IMR-90 (cell line): ENCODE measurements at regions not wholly inside any gene's neighbourhood (a gene's known extent, or its start where the extent isn't known, plus 50 kb on each side); places are given as distances from the start of the nearest gene placed in this dataset.

Experiments
- ATAC-seq: fragments of 200-7000 bp; cut with Tn5 transposase; 2 replicates; pipeline ENCODE4 v1.9.1; 2020; ENCODE audit warnings: low read depth, mild to moderate bottlenecking, moderate library complexity
- BruUV-seq: library from RNA; stranded (reverse); fragments of 400-500 nt; replicated peaks from 2 replicates; lab custom pipeline; 2021; lab: Mats Ljungman, UMichigan
- CTCF ChIA-PET: fragments of 300-600 bp; formaldehyde crosslinking; extraction: SDS; loops from one replicate; lab custom pipeline; 2021; ENCODE audit warnings: antibody characterized with exemption; lab: Yijun Ruan, JAX
- POLR2A ChIA-PET: fragments of 300-600 bp; sonication (Branson Sonifier 250); formaldehyde crosslinking; loops from one replicate; lab custom pipeline; 2022; ENCODE audit warnings: antibody characterized with exemption; ENCODE audit not compliant: unreplicated experiment; lab: Charles Lee
- DNase-seq: peaks from one replicate; pipeline ENCODE4 v3.0.0; 2013
- H2AFZ ChIP-seq: replicated peaks from 2 replicates; pipeline ENCODE3; 2013; ENCODE audit warnings: low read length, mild to moderate bottlenecking; ENCODE audit not compliant: poor library complexity
- H2AK5ac ChIP-seq: 2 replicates; pipeline ENCODE4 v1.6.1; 2013; ENCODE audit warnings: low read depth, low read length, inconsistent platforms
- H2AK9ac ChIP-seq: replicated peaks from 2 replicates; pipeline ENCODE3; 2013; ENCODE audit warnings: mild to moderate bottlenecking, low read depth, low read length, moderate library complexity; ENCODE audit not compliant: poor library complexity
- H2BK120ac ChIP-seq: 2 replicates; pipeline ENCODE4 v1.6.1; 2013; ENCODE audit warnings: low read depth, low read length, inconsistent platforms
- H2BK15ac ChIP-seq: 3 replicates; pipeline ENCODE4 v1.6.1; 2013; ENCODE audit warnings: low read depth, low read length, inconsistent platforms
- H2BK20ac ChIP-seq: 2 replicates; pipeline ENCODE4 v1.6.1; 2013; ENCODE audit warnings: low read depth, mild to moderate bottlenecking, inconsistent platforms, low read length, moderate library complexity
- H2BK5ac ChIP-seq: 2 replicates; pipeline ENCODE4 v1.6.1; 2013; ENCODE audit warnings: mild to moderate bottlenecking, low read depth, low read length, inconsistent platforms; ENCODE audit not compliant: poor library complexity, severe bottlenecking
- H3K14ac ChIP-seq: replicated peaks from 2 replicates; pipeline ENCODE4 v1.6.1; 2013; ENCODE audit warnings: low read depth, low read length, inconsistent platforms
- H3K18ac ChIP-seq: 2 replicates; pipeline ENCODE4 v1.6.1; 2013; ENCODE audit warnings: low read depth, low read length, control low read depth
- H3K23ac ChIP-seq: 2 replicates; pipeline ENCODE4 v1.6.1; 2013; ENCODE audit warnings: low read depth, low read length, inconsistent platforms
- H3K27ac ChIP-seq: 2 replicates; pipeline ENCODE4 v1.5.1; 2013; ENCODE audit warnings: mild to moderate bottlenecking, control low read depth, low read length; ENCODE audit not compliant: insufficient read depth
- H3K27me3 ChIP-seq: 2 replicates; pipeline ENCODE4 v1.6.1; 2013; ENCODE audit warnings: low read length; ENCODE audit not compliant: control insufficient read depth, insufficient read depth
- H3K36me3 ChIP-seq: 2 replicates; pipeline ENCODE4 v1.6.1; 2013; ENCODE audit warnings: low read length, mixed read lengths; ENCODE audit not compliant: control insufficient read depth, insufficient read depth
- H3K4ac ChIP-seq: 2 replicates; pipeline ENCODE4 v1.6.1; 2013; ENCODE audit warnings: low read depth, low read length, inconsistent platforms
- H3K4me1 ChIP-seq: 2 replicates; pipeline ENCODE4 v1.6.1; 2013; ENCODE audit warnings: low read length, mixed read lengths; ENCODE audit not compliant: control insufficient read depth, insufficient read depth
- H3K4me2 ChIP-seq: 2 replicates; pipeline ENCODE4 v1.6.1; 2013; ENCODE audit warnings: low read depth, mild to moderate bottlenecking, control low read depth, low read length, moderate library complexity
- H3K4me3 ChIP-seq: 2 replicates; pipeline ENCODE4 v1.5.1; 2013; ENCODE audit warnings: low read depth, mild to moderate bottlenecking, control low read depth, low read length, moderate library complexity; ENCODE audit not compliant: insufficient read depth
- H3K56ac ChIP-seq: 2 replicates; pipeline ENCODE4 v1.6.1; 2013; ENCODE audit warnings: low read length, inconsistent platforms; ENCODE audit not compliant: insufficient read depth; ENCODE audit errors: extremely low read depth
- H3K79me1 ChIP-seq, 2 experiments: 2 replicates each; pipeline ENCODE4 v1.6.1; 2013; ENCODE audit warnings: low read length in 2 of 2, inconsistent platforms in 1 of 2, low read depth in 1 of 2
- H3K9ac ChIP-seq: 2 replicates; pipeline ENCODE4 v1.6.1; 2013; ENCODE audit warnings: low read depth, low read length, control low read depth
- H3K9me1 ChIP-seq: 2 replicates; pipeline ENCODE4 v1.6.1; 2013; ENCODE audit warnings: low read length, inconsistent platforms; ENCODE audit not compliant: insufficient read depth
- H3K9me3 ChIP-seq: 2 replicates; pipeline ENCODE4 v1.6.1; 2013; ENCODE audit warnings: low read length; ENCODE audit not compliant: control insufficient read depth, insufficient read depth
- H4K20me1 ChIP-seq: 2 replicates; pipeline ENCODE4 v1.6.1; 2013; ENCODE audit warnings: low read length, inconsistent platforms; ENCODE audit not compliant: insufficient read depth
- H4K5ac ChIP-seq: 2 replicates; pipeline ENCODE4 v1.6.1; 2013; ENCODE audit warnings: mild to moderate bottlenecking, low read depth, low read length, control low read depth
- H4K8ac ChIP-seq, 2 experiments: 2 replicates each; pipeline ENCODE4 v1.6.1; 2013; ENCODE audit warnings: low read depth in 2 of 2, low read length in 2 of 2, control low read depth in 1 of 2, inconsistent platforms in 1 of 2
- H4K91ac ChIP-seq: 2 replicates; pipeline ENCODE4 v1.6.1; 2013; ENCODE audit warnings: low read depth, low read length, inconsistent platforms; ENCODE audit not compliant: insufficient read depth
- BHLHE40 ChIP-seq: fragments of 150-350 bp; IDR thresholded peaks from 2 replicates; pipeline ENCODE4 v1.6.1; 2016; ENCODE audit warnings: mild to moderate bottlenecking, low read depth, low read length
- CEBPB ChIP-seq: IDR thresholded peaks from 2 replicates; pipeline ENCODE4 v1.6.1; 2012; ENCODE audit warnings: low read depth, low read length, improper control_type of control experiment
- CHD1 ChIP-seq: IDR thresholded peaks from 2 replicates; pipeline ENCODE4 v1.6.1; 2012; ENCODE audit warnings: low read depth, low read length, improper control_type of control experiment
- FOS ChIP-seq: fragments of 150-350 bp; IDR thresholded peaks from 2 replicates; pipeline ENCODE4 v1.6.1; 2016; ENCODE audit warnings: low read depth, low read length
- MAFK ChIP-seq: IDR thresholded peaks from 2 replicates; pipeline ENCODE4 v1.6.1; 2012; ENCODE audit warnings: low read depth, low read length, improper control_type of control experiment
- MAZ ChIP-seq: IDR thresholded peaks from 2 replicates; pipeline ENCODE4 v1.6.1; 2012; ENCODE audit warnings: low read depth, mild to moderate bottlenecking, low read length, improper control_type of control experiment, moderate library complexity, borderline replicate concordance
- MXI1 ChIP-seq: IDR thresholded peaks from 2 replicates; pipeline ENCODE4 v1.6.1; 2012; ENCODE audit warnings: low read depth, mild to moderate bottlenecking, low read length, moderate library complexity, borderline replicate concordance
- NFE2L2 ChIP-seq: fragments of 150-350 bp; IDR thresholded peaks from 2 replicates; pipeline ENCODE4 v1.6.1; 2016; ENCODE audit warnings: low read depth, mild to moderate bottlenecking, low read length
- POLR2A ChIP-seq: IDR thresholded peaks from 2 replicates; pipeline ENCODE4 v1.6.1; 2012; ENCODE audit warnings: mild to moderate bottlenecking, low read depth, low read length
- RAD21 ChIP-seq: IDR thresholded peaks from 2 replicates; pipeline ENCODE4 v1.6.1; 2012; ENCODE audit warnings: low read length, improper control_type of control experiment
- RCOR1 ChIP-seq: IDR thresholded peaks from 2 replicates; pipeline ENCODE4 v1.6.1; 2012; ENCODE audit warnings: mild to moderate bottlenecking, low read length, improper control_type of control experiment; ENCODE audit not compliant: insufficient replicate concordance
- RFX5 ChIP-seq: IDR thresholded peaks from 2 replicates; pipeline ENCODE4 v1.8.0; 2012; ENCODE audit warnings: low read depth, mild to moderate bottlenecking, low read length, moderate library complexity
- SMC3 ChIP-seq: fragments of 150-350 bp; IDR thresholded peaks from 2 replicates; pipeline ENCODE4 v1.6.1; 2016; ENCODE audit warnings: low read depth, mild to moderate bottlenecking, antibody characterized with exemption, low read length, moderate library complexity
- WGBS, 2 experiments: methylation state at CpG; one replicate each; pipeline versions ENCODE4 v1.1.5 to v1.1.7; 2013; ENCODE audit warnings: missing lambda C conversion rate in 2 of 2; ENCODE audit not compliant: insufficient read length in 1 of 2; ENCODE audit errors: extremely low coverage in 2 of 2; 5-methylcytosine and 5-hydroxymethylcytosine counted together
- dilution Hi-C: fragments of 300-500 bp; cut with HindIII; formaldehyde crosslinking; loops from one replicate; pipeline ENCODE4 v1.14.3; 2018; ENCODE audit warnings: low sequenced_read_pairs; ENCODE audit not compliant: unreplicated experiment
- in situ Hi-C: fragments of 300-500 bp; cut with MboI; formaldehyde crosslinking; loops from 3 replicates; pipeline ENCODE4 v1.14.3; 2019; ENCODE audit warnings: low sequenced_read_pairs, inconsistent platforms, mixed read lengths
- intact Hi-C: fragments of 100-400 bp; cut with micrococcal nuclease; formaldehyde crosslinking; loops from 2 replicates; pipeline ENCODE4 v1.10.0; 2022
- TF ChIP-seq, protein P1 (sequence below): conservative IDR thresholded peaks from 2 replicates; pipeline ENCODE4 v1.5.1; 2012; ENCODE audit warnings: mild to moderate bottlenecking, low read depth, low read length, improper control_type of control experiment
- TF ChIP-seq, protein P2 (sequence below): fragments of 150-350 bp; IDR thresholded peaks from 2 replicates; pipeline ENCODE4 v1.6.1; 2016; ENCODE audit warnings: low read depth, mild to moderate bottlenecking, low read length, moderate library complexity, borderline replicate concordance
- TF ChIP-seq, protein P3 (sequence below): fragments of 150-350 bp; IDR thresholded peaks from 2 replicates; pipeline ENCODE4 v1.6.1; 2017; ENCODE audit warnings: mild to moderate bottlenecking, antibody characterized with exemption, low read length, low read depth

DNA sequence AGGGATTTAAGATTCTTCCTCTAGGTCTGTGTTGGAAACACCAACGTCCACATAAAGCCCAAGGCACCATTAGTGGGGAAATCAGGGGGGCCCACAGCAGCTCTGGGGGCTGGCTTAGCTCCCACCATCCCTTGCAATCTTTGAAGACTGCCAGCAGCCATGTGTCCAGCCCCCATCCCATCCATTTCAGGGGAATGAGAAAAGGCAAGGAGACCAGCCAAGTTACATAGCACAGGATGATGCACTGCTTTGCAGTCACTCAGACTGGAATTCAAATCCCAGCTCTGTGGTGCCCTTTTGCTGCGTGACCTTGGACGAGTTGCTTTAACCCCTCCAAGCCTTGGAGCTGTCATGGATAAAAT is 108.9 kb upstream of the ZMIZ1 start:
- dilution Hi-C loops, result no loop called here
- no peaks in the 10 kb centered on the region for H3K9me3 ChIP-seq
- H3K9ac ChIP-seq, result no peak overlapping the region
- no peak overlapping the region for H4K8ac ChIP-seq
- H3K27me3 ChIP-seq, result no peaks in the 10 kb centered on the region
- intact Hi-C loops, result no loop called here
- no peak overlapping the region for H3K4ac ChIP-seq
- no CpG with 5 or more reads among the region's 3 CpGs for WGBS, 2 experiments
- H3K23ac ChIP-seq, result no peak overlapping the region
- no peaks in the 10 kb centered on the region; the same call in 1 of the 2 replicates for H3K9me1 ChIP-seq
- peaks cover 11% of the 10 kb centered on the region for H3K4me1 ChIP-seq
- H2BK5ac ChIP-seq, result no peak overlapping the region
- no peaks in the 10 kb centered on the region for H3K79me1 ChIP-seq
- CTCF ChIA-PET, result no interaction called here
- no peak overlapping the region for H3K56ac ChIP-seq
- no peak overlapping the region for H2BK120ac ChIP-seq
- H2AFZ ChIP-seq, result no peak overlapping the region
- TF ChIP-seq RCOR1 (no peak), CHD1 (no peak), SMC3 (no peak), MAFK (no peak), RAD21 (no peak), NFE2L2 (no peak), FOS (no peak), MXI1 (no peak), BHLHE40 (no peak), CEBPB (no peak), RFX5 (no peak), POLR2A (no peak), MAZ (no peak)
- TF ChIP-seq, protein P1, sequence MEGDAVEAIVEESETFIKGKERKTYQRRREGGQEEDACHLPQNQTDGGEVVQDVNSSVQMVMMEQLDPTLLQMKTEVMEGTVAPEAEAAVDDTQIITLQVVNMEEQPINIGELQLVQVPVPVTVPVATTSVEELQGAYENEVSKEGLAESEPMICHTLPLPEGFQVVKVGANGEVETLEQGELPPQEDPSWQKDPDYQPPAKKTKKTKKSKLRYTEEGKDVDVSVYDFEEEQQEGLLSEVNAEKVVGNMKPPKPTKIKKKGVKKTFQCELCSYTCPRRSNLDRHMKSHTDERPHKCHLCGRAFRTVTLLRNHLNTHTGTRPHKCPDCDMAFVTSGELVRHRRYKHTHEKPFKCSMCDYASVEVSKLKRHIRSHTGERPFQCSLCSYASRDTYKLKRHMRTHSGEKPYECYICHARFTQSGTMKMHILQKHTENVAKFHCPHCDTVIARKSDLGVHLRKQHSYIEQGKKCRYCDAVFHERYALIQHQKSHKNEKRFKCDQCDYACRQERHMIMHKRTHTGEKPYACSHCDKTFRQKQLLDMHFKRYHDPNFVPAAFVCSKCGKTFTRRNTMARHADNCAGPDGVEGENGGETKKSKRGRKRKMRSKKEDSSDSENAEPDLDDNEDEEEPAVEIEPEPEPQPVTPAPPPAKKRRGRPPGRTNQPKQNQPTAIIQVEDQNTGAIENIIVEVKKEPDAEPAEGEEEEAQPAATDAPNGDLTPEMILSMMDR, result no peak
- TF ChIP-seq, protein P2, sequence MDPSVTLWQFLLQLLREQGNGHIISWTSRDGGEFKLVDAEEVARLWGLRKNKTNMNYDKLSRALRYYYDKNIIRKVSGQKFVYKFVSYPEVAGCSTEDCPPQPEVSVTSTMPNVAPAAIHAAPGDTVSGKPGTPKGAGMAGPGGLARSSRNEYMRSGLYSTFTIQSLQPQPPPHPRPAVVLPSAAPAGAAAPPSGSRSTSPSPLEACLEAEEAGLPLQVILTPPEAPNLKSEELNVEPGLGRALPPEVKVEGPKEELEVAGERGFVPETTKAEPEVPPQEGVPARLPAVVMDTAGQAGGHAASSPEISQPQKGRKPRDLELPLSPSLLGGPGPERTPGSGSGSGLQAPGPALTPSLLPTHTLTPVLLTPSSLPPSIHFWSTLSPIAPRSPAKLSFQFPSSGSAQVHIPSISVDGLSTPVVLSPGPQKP, result no peak
- TF ChIP-seq, protein P3, sequence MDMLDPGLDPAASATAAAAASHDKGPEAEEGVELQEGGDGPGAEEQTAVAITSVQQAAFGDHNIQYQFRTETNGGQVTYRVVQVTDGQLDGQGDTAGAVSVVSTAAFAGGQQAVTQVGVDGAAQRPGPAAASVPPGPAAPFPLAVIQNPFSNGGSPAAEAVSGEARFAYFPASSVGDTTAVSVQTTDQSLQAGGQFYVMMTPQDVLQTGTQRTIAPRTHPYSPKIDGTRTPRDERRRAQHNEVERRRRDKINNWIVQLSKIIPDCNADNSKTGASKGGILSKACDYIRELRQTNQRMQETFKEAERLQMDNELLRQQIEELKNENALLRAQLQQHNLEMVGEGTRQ, result no peak
- POLR2A ChIA-PET, result no interaction called here
- no peak overlapping the region for H4K91ac ChIP-seq
- H3K18ac ChIP-seq, result no peak overlapping the region; the same call in 1 of the 2 replicates
- H4K20me1 ChIP-seq, result no peaks in the 10 kb centered on the region
- no peak overlapping the region for H2AK5ac ChIP-seq
- H4K5ac ChIP-seq, result no peak overlapping the region
- in situ Hi-C loops, result no loop called here
- BruUV-seq, result no TSS peak
- H2BK20ac ChIP-seq, result no peak overlapping the region
- peak; percentile 46 for ATAC-seq
- H3K27ac ChIP-seq, result no peak overlapping the region
- H3K4me3 ChIP-seq, result no peak overlapping the region
- H2AK9ac ChIP-seq, result no peak overlapping the region
- H3K4me2 ChIP-seq, result no peak overlapping the region
- peak; percentile 36 for DNase-seq
- H3K14ac ChIP-seq, result no peak overlapping the region
- H2BK15ac ChIP-seq, result no peak overlapping the region
- no peaks in the 10 kb centered on the region for H3K36me3 ChIP-seq
